Naive thymus-derived CD8-positive, alpha-beta T cell (primary cell): ENCODE measurements at regions not wholly inside any gene's neighbourhood (a gene's known extent, or its start where the extent isn't known, plus 50 kb on each side); places are given as distances from the start of the nearest gene placed in this dataset.

Experiments
- ATAC-seq, 2 donors: fragments of 150-1000 bp; cut with Tn5 transposase in 1 of 2; sonication (Bioruptor Pico), chemical (Tn5 transposase) in 1 of 2; 1 replicate in 1 of 2; 2 replicates in 1 of 2; pipeline ENCODE4 v1.10.0; 2021; ENCODE audit warnings: mild to moderate bottlenecking in 2 of 2, moderate library complexity in 2 of 2
- POLR2A ChIA-PET: fragments of 350-600 bp; sonication (Branson Sonifier 250); formaldehyde crosslinking; loops from one replicate; lab custom pipeline; 2021; ENCODE audit warnings: antibody characterized with exemption; lab: Charles Lee
- DNase-seq, 10 donors: peaks; one replicate each; pipeline versions ENCODE4 v3.0.0 to v3.0.0-alpha.2; 2020 to 2022
- H3K27ac Mint-ChIP-seq, 10 donors: one replicate each; pipeline ENCODE4 v1.8.0; 2020 to 2022; ENCODE audit warnings: mild to moderate bottlenecking in 10 of 10, mixed read lengths in 10 of 10, moderate library complexity in 4 of 10, inconsistent platforms in 1 of 10
- H3K27me3 Mint-ChIP-seq, 5 donors: one replicate each; pipeline ENCODE4 v1.8.0; 2021 to 2022; ENCODE audit warnings: mixed read lengths in 5 of 5
- H3K36me3 Mint-ChIP-seq, 3 donors: one replicate each; pipeline ENCODE4 v1.8.0; 2020 to 2022; ENCODE audit warnings: mixed read lengths in 3 of 3, mild to moderate bottlenecking in 2 of 3, inconsistent platforms in 1 of 3
- H3K4me1 Mint-ChIP-seq, 4 donors: one replicate each; pipeline ENCODE4 v1.8.0; 2021 to 2022; ENCODE audit warnings: mixed read lengths in 4 of 4
- H3K4me3 Mint-ChIP-seq, 10 donors: one replicate each; pipeline ENCODE4 v1.8.0; 2020 to 2022; ENCODE audit warnings: mild to moderate bottlenecking in 10 of 10, mixed read lengths in 10 of 10, moderate library complexity in 6 of 10, inconsistent platforms in 1 of 10
- H3K9me3 Mint-ChIP-seq, 9 donors: one replicate each; pipeline ENCODE4 v1.8.0; 2020 to 2022; ENCODE audit warnings: mixed read lengths in 9 of 9, mild to moderate bottlenecking in 3 of 9, inconsistent platforms in 1 of 9, moderate library complexity in 1 of 9

- Mint-ChIP-seq H3K4me3 (no peak overlapping the region), H3K4me1 (no peaks in the 10 kb centered on the region), H3K27me3 (no peaks in the 10 kb centered on the region), H3K27ac (no peak overlapping the region), H3K36me3 (no peaks in the 10 kb centered on the region), H3K9me3 (peaks cover 0 to 11% (median 0%) of the 10 kb centered on the region in 9 donors)
- ATAC-seq (no peak), DNase-seq (no peak)
- POLR2A ChIA-PET, result no interaction called here
Measured at GRCh38 chr12:61652265-61652664, 607.9 kb upstream of the USP15 start.

- no peaks in the 10 kb centered on the region for H3K4me1 Mint-ChIP-seq
- H3K9me3 Mint-ChIP-seq, result peaks cover 0 to 10% (median 0%) of the 10 kb centered on the region in 9 donors
- ATAC-seq, result no peak
- no peak overlapping the region for H3K4me3 Mint-ChIP-seq
- no peaks in the 10 kb centered on the region for H3K27me3 Mint-ChIP-seq
- no peaks in the 10 kb centered on the region for H3K36me3 Mint-ChIP-seq
- POLR2A ChIA-PET, result no interaction called here
- no peak overlapping the region for H3K27ac Mint-ChIP-seq
- DNase-seq, result no peak
Measured at GRCh38 chr12:61654698-61655097, 605.5 kb upstream of the USP15 start.

DNA sequence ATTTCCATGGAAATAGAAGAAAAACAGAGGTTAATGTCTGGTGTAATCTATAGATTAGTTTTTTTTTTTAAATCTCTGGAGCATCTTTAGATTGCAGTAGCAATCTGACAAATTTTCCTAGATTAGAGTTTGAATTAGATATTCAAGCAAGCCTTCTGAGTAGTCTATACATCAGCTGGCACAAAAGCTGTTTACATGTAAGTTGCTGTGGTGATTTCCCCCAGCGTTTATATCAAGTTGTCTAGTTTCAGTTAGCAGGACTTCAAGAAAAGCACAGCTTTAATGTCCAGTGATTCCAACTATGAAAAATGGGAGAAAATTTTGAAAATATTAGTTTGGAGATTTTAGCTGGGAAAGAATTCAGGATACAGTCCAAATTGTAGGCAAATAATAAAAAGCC is 605.0 kb upstream of the USP15 start:
- DNase-seq, result no peak
- Mint-ChIP-seq H3K36me3 (no peaks in the 10 kb centered on the region), H3K4me3 (no peak overlapping the region), H3K27me3 (no peaks in the 10 kb centered on the region), H3K27ac (no peak overlapping the region), H3K4me1 (no peaks in the 10 kb centered on the region), H3K9me3 (peaks cover 0 to 7% (median 0%) of the 10 kb centered on the region in 9 donors)
- POLR2A ChIA-PET, result no interaction called here
- ATAC-seq, result no peak

GRCh38 chr12:61667676-61668075 is 592.5 kb upstream of the USP15 start:
- POLR2A ChIA-PET, result no interaction called here
- ATAC-seq (no peak), DNase-seq (no peak)
- H3K4me1 Mint-ChIP-seq, result no peaks in the 10 kb centered on the region
- H3K36me3 Mint-ChIP-seq, result peaks cover 0 to 18% (median 0%) of the 10 kb centered on the region in 3 donors
- peaks cover 4 to 45% (median 18%) of the 10 kb centered on the region in 9 donors for H3K9me3 Mint-ChIP-seq
- H3K27me3 Mint-ChIP-seq, result peaks cover 0 to 8% (median 0%) of the 10 kb centered on the region in 5 donors
- no peak overlapping the region for H3K4me3 Mint-ChIP-seq
- H3K27ac Mint-ChIP-seq, result no peak overlapping the region

GRCh38 chr12:61676520-61676919 is 583.7 kb upstream of the USP15 start:
- no peak for DNase-seq
- peaks cover 0 to 6% (median 0%) of the 10 kb centered on the region in 3 donors for H3K36me3 Mint-ChIP-seq
- no peaks in the 10 kb centered on the region for H3K27me3 Mint-ChIP-seq
- no peak for ATAC-seq
- H3K4me3 Mint-ChIP-seq, result no peak overlapping the region
- H3K4me1 Mint-ChIP-seq, result no peaks in the 10 kb centered on the region
- POLR2A ChIA-PET, result no interaction called here
- peaks cover 0 to 19% (median 6%) of the 10 kb centered on the region in 9 donors for H3K9me3 Mint-ChIP-seq
- no peak overlapping the region for H3K27ac Mint-ChIP-seq

- no peaks in the 10 kb centered on the region for H3K4me1 Mint-ChIP-seq
- H3K4me3 Mint-ChIP-seq, result no peak overlapping the region
- H3K36me3 Mint-ChIP-seq, result no peaks in the 10 kb centered on the region
- peaks cover 0 to 9% (median 0%) of the 10 kb centered on the region in 9 donors for H3K9me3 Mint-ChIP-seq
- no peak overlapping the region for H3K27ac Mint-ChIP-seq
- DNase-seq, result no peak
- POLR2A ChIA-PET, result no interaction called here
- ATAC-seq, result no peak
- peaks cover 0 to 4% (median 0%) of the 10 kb centered on the region in 5 donors for H3K27me3 Mint-ChIP-seq
Measured at GRCh38 chr12:61687407-61687806, 572.8 kb upstream of the USP15 start.

GRCh38 chr12:61694214-61694613 is 566.0 kb upstream of the USP15 start:
- peaks cover 0 to 1% (median 0%) of the 10 kb centered on the region in 5 donors for H3K27me3 Mint-ChIP-seq
- H3K4me3 Mint-ChIP-seq, result no peak overlapping the region
- H3K4me1 Mint-ChIP-seq, result no peaks in the 10 kb centered on the region
- peaks cover 0 to 29% (median 10%) of the 10 kb centered on the region in 9 donors for H3K9me3 Mint-ChIP-seq
- ATAC-seq (no peak), DNase-seq (no peak)
- peaks cover 0 to 2% (median 0%) of the 10 kb centered on the region in 3 donors for H3K36me3 Mint-ChIP-seq
- H3K27ac Mint-ChIP-seq, result no peak overlapping the region
- POLR2A ChIA-PET, result no interaction called here

- no peak for ATAC-seq
- Mint-ChIP-seq H3K9me3 (peaks cover 0 to 14% (median 3%) of the 10 kb centered on the region in 9 donors), H3K36me3 (no peaks in the 10 kb centered on the region), H3K27me3 (no peaks in the 10 kb centered on the region), H3K4me1 (no peaks in the 10 kb centered on the region), H3K27ac (no peak overlapping the region), H3K4me3 (no peak overlapping the region)
- DNase-seq, result no peak
- POLR2A ChIA-PET, result no interaction called here
Measured at GRCh38 chr12:61701471-61701870, 558.7 kb upstream of the USP15 start.

DNA sequence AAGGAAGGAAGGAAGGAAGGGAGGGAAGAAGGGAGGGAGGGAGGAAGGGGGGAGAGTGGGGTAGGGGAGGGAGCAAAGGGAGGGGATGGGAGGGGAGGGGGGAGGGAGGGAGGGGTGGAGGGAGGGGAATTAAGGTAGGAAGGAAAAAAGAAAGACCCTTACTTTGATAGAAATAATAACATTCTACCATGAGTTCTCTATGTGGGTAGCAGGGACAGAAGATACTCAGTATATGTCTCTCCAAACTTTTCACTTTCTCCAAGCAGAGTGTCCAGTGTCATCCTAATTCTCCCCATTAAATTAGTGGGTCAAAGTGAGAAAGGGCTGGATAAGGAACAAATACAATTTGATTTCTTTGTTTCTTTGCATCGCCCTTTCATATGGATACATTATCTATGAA is 553.4 kb upstream of the USP15 start:
- H3K4me1 Mint-ChIP-seq, result no peaks in the 10 kb centered on the region
- peaks cover 0 to 2% (median 0%) of the 10 kb centered on the region in 5 donors for H3K27me3 Mint-ChIP-seq
- POLR2A ChIA-PET, result no interaction called here
- no peak for ATAC-seq
- H3K27ac Mint-ChIP-seq, result no peak overlapping the region
- peaks cover 0 to 3% (median 0%) of the 10 kb centered on the region in 9 donors for H3K9me3 Mint-ChIP-seq
- H3K36me3 Mint-ChIP-seq, result no peaks in the 10 kb centered on the region
- H3K4me3 Mint-ChIP-seq, result no peak overlapping the region
- DNase-seq, result no peak

- Mint-ChIP-seq H3K9me3 (peaks cover 0 to 3% (median 0%) of the 10 kb centered on the region in 9 donors), H3K36me3 (no peaks in the 10 kb centered on the region), H3K27me3 (peaks cover 0 to 4% (median 0%) of the 10 kb centered on the region in 5 donors), H3K4me1 (no peaks in the 10 kb centered on the region), H3K4me3 (no peak overlapping the region), H3K27ac (no peak overlapping the region)
- ATAC-seq (no peak), DNase-seq (no peak)
- POLR2A ChIA-PET, result no interaction called here
Measured at GRCh38 chr12:61713121-61713520, 547.1 kb upstream of the USP15 start.

- ATAC-seq (no peak), DNase-seq (no peak)
- no peak overlapping the region for H3K27ac Mint-ChIP-seq
- peaks cover 0 to 8% (median 1%) of the 10 kb centered on the region in 9 donors for H3K9me3 Mint-ChIP-seq
- no peaks in the 10 kb centered on the region for H3K36me3 Mint-ChIP-seq
- H3K27me3 Mint-ChIP-seq, result no peaks in the 10 kb centered on the region
- POLR2A ChIA-PET, result no interaction called here
- no peaks in the 10 kb centered on the region for H3K4me1 Mint-ChIP-seq
- no peak overlapping the region for H3K4me3 Mint-ChIP-seq
Measured at GRCh38 chr12:61717986-61718385, 542.2 kb upstream of the USP15 start.

DNA sequence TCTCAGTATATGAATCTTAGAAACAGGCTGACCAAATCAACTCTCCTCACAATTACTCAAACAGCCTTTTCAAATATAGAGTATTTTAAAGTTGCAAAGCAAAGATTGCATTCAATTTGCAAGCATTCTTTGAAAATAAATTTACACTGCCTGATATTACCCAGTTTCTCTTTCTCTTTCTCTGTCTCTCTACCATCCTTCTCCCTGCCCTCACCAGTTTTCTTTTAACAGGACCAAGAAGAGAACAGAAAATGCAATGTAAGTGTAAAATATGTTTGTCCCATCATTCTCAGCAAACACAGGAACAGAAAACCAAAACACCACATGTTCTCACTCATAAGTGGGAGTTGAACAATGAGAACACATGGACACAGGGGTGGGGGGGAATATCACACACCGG is 520.3 kb upstream of the USP15 start:
- Mint-ChIP-seq H3K36me3 (no peaks in the 10 kb centered on the region), H3K4me3 (no peak overlapping the region), H3K27me3 (peaks cover 0 to 9% (median 3%) of the 10 kb centered on the region in 5 donors), H3K9me3 (peaks cover 0 to 6% (median 0%) of the 10 kb centered on the region in 9 donors), H3K27ac (no peak overlapping the region), H3K4me1 (no peaks in the 10 kb centered on the region)
- ATAC-seq, result no peak
- no peak for DNase-seq
- POLR2A ChIA-PET, result no interaction called here

GRCh38 chr12:61750604-61751003 is 509.6 kb upstream of the USP15 start:
- no peak for ATAC-seq
- Mint-ChIP-seq H3K36me3 (no peaks in the 10 kb centered on the region), H3K27ac (no peak overlapping the region), H3K4me1 (peaks cover 0 to 2% (median 0%) of the 10 kb centered on the region in 4 donors), H3K4me3 (no peak overlapping the region), H3K27me3 (no peaks in the 10 kb centered on the region), H3K9me3 (peaks cover 0 to 7% (median 0%) of the 10 kb centered on the region in 9 donors)
- DNase-seq, result no peak
- POLR2A ChIA-PET, result no interaction called here

DNA sequence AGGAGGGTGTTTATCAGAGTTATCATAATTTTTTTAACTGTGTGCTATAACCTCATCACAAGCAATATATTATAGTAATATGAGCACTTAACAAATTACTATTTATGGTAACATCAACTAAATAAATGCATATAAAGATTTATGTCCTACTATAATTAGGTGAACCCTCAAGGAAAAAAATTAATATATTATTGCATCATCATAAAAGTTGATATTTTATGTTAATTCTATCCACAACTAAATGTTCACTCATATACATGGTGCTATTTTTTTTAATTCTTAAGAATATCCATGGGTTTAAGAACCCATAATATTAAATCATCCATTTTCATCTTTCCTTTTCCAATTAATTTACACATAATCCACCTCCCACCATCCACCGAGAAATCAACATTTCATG is 506.0 kb upstream of the USP15 start:
- POLR2A ChIA-PET, result no interaction called here
- no peak overlapping the region for H3K4me3 Mint-ChIP-seq
- H3K27me3 Mint-ChIP-seq, result no peaks in the 10 kb centered on the region
- H3K4me1 Mint-ChIP-seq, result no peaks in the 10 kb centered on the region
- no peaks in the 10 kb centered on the region for H3K9me3 Mint-ChIP-seq
- DNase-seq (no peak), ATAC-seq (no peak)
- no peaks in the 10 kb centered on the region for H3K36me3 Mint-ChIP-seq
- H3K27ac Mint-ChIP-seq, result no peak overlapping the region
